DOHH2 (cell line): ENCODE measurements at regions not wholly inside any gene's neighbourhood (a gene's known extent, or its start where the extent isn't known, plus 50 kb on each side); places are given as distances from the start of the nearest gene placed in this dataset.
A peak's percentile ranks its signal among the peaks of the same experiment; 100 is the strongest.

Experiments
- H3F3A ChIP-seq: fragments of 200-600 bp; sonication (generic), shearing (Covaris generic); 2 replicates; pipeline ENCODE4 v1.6.0; 2016; ENCODE audit warnings: antibody characterized with exemption, mild to moderate bottlenecking; ENCODE audit not compliant: control insufficient read depth, insufficient read depth
- H3K27ac ChIP-seq: fragments of 200-600 bp; sonication (generic); 2 replicates; pipeline ENCODE4 v1.5.1; 2014; ENCODE audit warnings: low read depth, mild to moderate bottlenecking, low read length, moderate library complexity
- H3K27me3 ChIP-seq: fragments of 200-600 bp; sonication (generic); 2 replicates; pipeline ENCODE4 v1.6.1; 2014; ENCODE audit warnings: mild to moderate bottlenecking, low read length, mixed read lengths; ENCODE audit not compliant: control insufficient read depth
- H3K36me3 ChIP-seq: fragments of 200-600 bp; sonication (generic); 2 replicates; pipeline ENCODE4 v1.6.1; 2014; ENCODE audit warnings: mild to moderate bottlenecking, low read length, moderate library complexity, mixed read lengths; ENCODE audit not compliant: control insufficient read depth
- H3K4me1 ChIP-seq: fragments of 200-600 bp; sonication (generic); 2 replicates; pipeline ENCODE4 v1.6.1; 2014; ENCODE audit warnings: mild to moderate bottlenecking, low read length, mixed read lengths; ENCODE audit not compliant: control insufficient read depth
- H3K4me2 ChIP-seq: fragments of 200-600 bp; sonication (generic); 2 replicates; pipeline ENCODE4 v1.6.0; 2014; ENCODE audit warnings: mild to moderate bottlenecking, low read length, moderate library complexity
- H3K4me3 ChIP-seq: fragments of 200-600 bp; sonication (generic); 2 replicates; pipeline ENCODE4 v1.5.1; 2014; ENCODE audit warnings: mild to moderate bottlenecking, low read length, mixed read lengths
- H3K79me2 ChIP-seq: fragments of 200-600 bp; sonication (generic); 2 replicates; pipeline ENCODE4 v1.6.1; 2014; ENCODE audit warnings: mild to moderate bottlenecking, low read length, mixed read lengths; ENCODE audit not compliant: control insufficient read depth
- H3K9me2 ChIP-seq: fragments of 200-600 bp; sonication (generic); replicated peaks from 2 replicates; pipeline ENCODE4 v1.6.1; 2014; ENCODE audit warnings: mild to moderate bottlenecking, low read length, mixed read lengths; ENCODE audit not compliant: control insufficient read depth
- H3K9me3 ChIP-seq: fragments of 200-600 bp; sonication (generic); 2 replicates; pipeline ENCODE4 v1.6.1; 2014; ENCODE audit warnings: antibody characterized with exemption, low read length, mixed read lengths; ENCODE audit not compliant: control insufficient read depth, insufficient read depth
- H4K20me1 ChIP-seq: fragments of 200-600 bp; sonication (generic); 2 replicates; pipeline ENCODE4 v1.6.0; 2014; ENCODE audit warnings: low read depth, mild to moderate bottlenecking, antibody characterized with exemption, low read length, moderate library complexity; ENCODE audit not compliant: control insufficient read depth, insufficient read depth
- EZH2phosphoT487 ChIP-seq: fragments of 200-600 bp; sonication (generic); IDR thresholded peaks from 2 replicates; pipeline ENCODE4 v1.6.1; 2017; ENCODE audit warnings: borderline replicate concordance, mild to moderate bottlenecking, antibody characterized with exemption, low read length, moderate library complexity, mixed read lengths
- TF ChIP-seq, protein P1 (sequence below): fragments of 200-600 bp; sonication (generic); IDR thresholded peaks from one replicate; pipeline ENCODE4 v1.5.1; 2014; ENCODE audit warnings: antibody characterized with exemption, mild to moderate bottlenecking, low read depth, low read length; ENCODE audit not compliant: poor library complexity, severe bottlenecking

DNA sequence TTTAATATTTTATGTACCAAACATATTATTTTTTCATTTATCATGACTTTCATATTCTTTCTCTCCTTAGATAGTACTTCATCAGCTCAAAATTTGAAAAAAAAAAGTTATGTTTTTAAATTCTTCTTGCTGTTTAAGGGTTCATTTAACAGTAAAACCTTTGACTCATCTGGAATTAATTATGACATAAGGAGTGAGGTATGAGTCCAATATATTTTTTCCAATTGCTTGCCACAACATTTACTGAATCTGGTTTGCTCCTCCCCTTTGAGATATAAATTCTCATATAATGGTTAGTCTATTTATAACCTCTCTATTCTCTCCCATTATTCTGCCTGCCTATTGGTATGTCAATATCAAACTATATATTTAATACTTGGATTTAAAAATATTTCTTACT is 387.8 kb downstream of the TUSC7 start:
- Histone ChIP-seq H3K9me2 (no peaks in the 10 kb centered on the region), H3F3A (no peaks in the 10 kb centered on the region), H3K4me3 (no peak overlapping the region), H3K27ac (no peak overlapping the region), H3K79me2 (no peaks in the 10 kb centered on the region), H3K27me3 (no peaks in the 10 kb centered on the region), H3K4me2 (no peak overlapping the region), H3K36me3 (no peaks in the 10 kb centered on the region), H4K20me1 (no peaks in the 10 kb centered on the region), H3K9me3 (no peaks in the 10 kb centered on the region), H3K4me1 (no peaks in the 10 kb centered on the region)
- TF ChIP-seq, protein P1, sequence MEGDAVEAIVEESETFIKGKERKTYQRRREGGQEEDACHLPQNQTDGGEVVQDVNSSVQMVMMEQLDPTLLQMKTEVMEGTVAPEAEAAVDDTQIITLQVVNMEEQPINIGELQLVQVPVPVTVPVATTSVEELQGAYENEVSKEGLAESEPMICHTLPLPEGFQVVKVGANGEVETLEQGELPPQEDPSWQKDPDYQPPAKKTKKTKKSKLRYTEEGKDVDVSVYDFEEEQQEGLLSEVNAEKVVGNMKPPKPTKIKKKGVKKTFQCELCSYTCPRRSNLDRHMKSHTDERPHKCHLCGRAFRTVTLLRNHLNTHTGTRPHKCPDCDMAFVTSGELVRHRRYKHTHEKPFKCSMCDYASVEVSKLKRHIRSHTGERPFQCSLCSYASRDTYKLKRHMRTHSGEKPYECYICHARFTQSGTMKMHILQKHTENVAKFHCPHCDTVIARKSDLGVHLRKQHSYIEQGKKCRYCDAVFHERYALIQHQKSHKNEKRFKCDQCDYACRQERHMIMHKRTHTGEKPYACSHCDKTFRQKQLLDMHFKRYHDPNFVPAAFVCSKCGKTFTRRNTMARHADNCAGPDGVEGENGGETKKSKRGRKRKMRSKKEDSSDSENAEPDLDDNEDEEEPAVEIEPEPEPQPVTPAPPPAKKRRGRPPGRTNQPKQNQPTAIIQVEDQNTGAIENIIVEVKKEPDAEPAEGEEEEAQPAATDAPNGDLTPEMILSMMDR: no peak
- TF ChIP-seq EZH2phosphoT487: no peak

GRCh38 chr3:117101697-117102096 is 392.1 kb downstream of the TUSC7 start:
- Histone ChIP-seq H3K9me2 (no peaks in the 10 kb centered on the region), H4K20me1 (no peaks in the 10 kb centered on the region), H3F3A (no peaks in the 10 kb centered on the region), H3K9me3 (no peaks in the 10 kb centered on the region), H3K4me3 (no peak overlapping the region), H3K27me3 (no peaks in the 10 kb centered on the region), H3K27ac (no peak overlapping the region), H3K36me3 (no peaks in the 10 kb centered on the region), H3K79me2 (no peaks in the 10 kb centered on the region), H3K4me2 (no peak overlapping the region), H3K4me1 (no peaks in the 10 kb centered on the region)
- TF ChIP-seq, protein P1: no peak
- TF ChIP-seq EZH2phosphoT487: no peak

DNA sequence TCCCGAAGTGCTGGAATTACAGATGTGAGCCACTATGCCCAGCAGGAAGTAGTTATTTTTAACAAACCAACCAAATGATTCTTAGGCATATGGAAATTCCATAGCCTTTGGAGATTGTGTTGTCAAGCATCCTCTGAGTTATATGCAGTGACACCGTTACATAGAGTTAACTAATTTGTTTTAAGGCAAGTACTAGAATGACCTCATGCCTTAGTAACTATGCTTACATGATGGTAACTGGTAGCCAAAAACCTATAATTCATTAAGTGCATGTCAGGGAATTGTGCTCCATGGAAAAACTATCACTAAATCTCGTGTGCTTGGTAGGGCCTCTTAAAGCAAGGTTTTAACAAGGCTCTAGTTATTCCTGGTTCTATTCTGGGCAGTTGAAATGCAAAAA is 392.8 kb downstream of the TUSC7 start:
- H3K4me2 ChIP-seq: no peak overlapping the region
- H3F3A ChIP-seq: no peaks in the 10 kb centered on the region
- no peaks in the 10 kb centered on the region for H3K79me2 ChIP-seq
- no peaks in the 10 kb centered on the region for H3K27me3 ChIP-seq
- TF ChIP-seq, protein P1: no peak
- TF ChIP-seq EZH2phosphoT487: no peak
- H3K36me3 ChIP-seq: no peaks in the 10 kb centered on the region
- H3K4me1 ChIP-seq: no peaks in the 10 kb centered on the region
- H3K9me2 ChIP-seq: no peaks in the 10 kb centered on the region
- H4K20me1 ChIP-seq: no peaks in the 10 kb centered on the region
- no peak overlapping the region for H3K4me3 ChIP-seq
- no peaks in the 10 kb centered on the region for H3K9me3 ChIP-seq
- H3K27ac ChIP-seq: no peak overlapping the region

GRCh38 chr3:117103675-117104074 is 394.1 kb downstream of the TUSC7 start:
- Histone ChIP-seq H3K79me2 (no peaks in the 10 kb centered on the region), H3K4me2 (no peak overlapping the region), H3K9me3 (no peaks in the 10 kb centered on the region), H3K27me3 (no peaks in the 10 kb centered on the region), H3K36me3 (no peaks in the 10 kb centered on the region), H3K9me2 (no peaks in the 10 kb centered on the region), H3K4me1 (no peaks in the 10 kb centered on the region), H3F3A (no peaks in the 10 kb centered on the region), H3K4me3 (no peak overlapping the region), H3K27ac (no peak overlapping the region), H4K20me1 (no peaks in the 10 kb centered on the region)
- TF ChIP-seq, protein P1: peak; percentile 32
- TF ChIP-seq EZH2phosphoT487: no peak
